Tibial nerve (tissue), 3 donors: ENCODE measurements at regions not wholly inside any gene's neighbourhood (a gene's known extent, or its start where the extent isn't known, plus 50 kb on each side); places are given as distances from the start of the nearest gene placed in this dataset.

ENCODE experiments used
- CTCF ChIP-seq, 5 experiments: fragments of 200-600 bp in 3 of 5; fragments of 450-650 bp in 2 of 5; sonication (generic) in 3 of 5; IDR thresholded peaks; one replicate each; pipeline ENCODE4 v1.5.1; 2016 to 2019; ENCODE audit warnings: antibody characterized with exemption in 5 of 5, mild to moderate bottlenecking in 3 of 5, moderate library complexity in 2 of 5
- POLR2A ChIP-seq, 2 donors: fragments of 450-650 bp; IDR thresholded peaks; one replicate each; pipeline ENCODE4 v1.6.1; 2017; ENCODE audit warnings: antibody characterized with exemption in 2 of 2, mild to moderate bottlenecking in 2 of 2, moderate library complexity in 2 of 2

GRCh38 chr20:50423758-50424157 lies 86.4 kb upstream of the PTPN1 start:
- TF ChIP-seq CTCF (IDR thresholded peaks at IDR 0.05) (no peak), POLR2A (IDR thresholded peaks at IDR 0.05) (no peak)
